ENCODE measurements at regions not wholly inside any gene's neighbourhood (a gene's known extent, or its start where the extent isn't known, plus 50 kb on each side); places are given as distances from the start of the nearest gene placed in this dataset.

DNA sequence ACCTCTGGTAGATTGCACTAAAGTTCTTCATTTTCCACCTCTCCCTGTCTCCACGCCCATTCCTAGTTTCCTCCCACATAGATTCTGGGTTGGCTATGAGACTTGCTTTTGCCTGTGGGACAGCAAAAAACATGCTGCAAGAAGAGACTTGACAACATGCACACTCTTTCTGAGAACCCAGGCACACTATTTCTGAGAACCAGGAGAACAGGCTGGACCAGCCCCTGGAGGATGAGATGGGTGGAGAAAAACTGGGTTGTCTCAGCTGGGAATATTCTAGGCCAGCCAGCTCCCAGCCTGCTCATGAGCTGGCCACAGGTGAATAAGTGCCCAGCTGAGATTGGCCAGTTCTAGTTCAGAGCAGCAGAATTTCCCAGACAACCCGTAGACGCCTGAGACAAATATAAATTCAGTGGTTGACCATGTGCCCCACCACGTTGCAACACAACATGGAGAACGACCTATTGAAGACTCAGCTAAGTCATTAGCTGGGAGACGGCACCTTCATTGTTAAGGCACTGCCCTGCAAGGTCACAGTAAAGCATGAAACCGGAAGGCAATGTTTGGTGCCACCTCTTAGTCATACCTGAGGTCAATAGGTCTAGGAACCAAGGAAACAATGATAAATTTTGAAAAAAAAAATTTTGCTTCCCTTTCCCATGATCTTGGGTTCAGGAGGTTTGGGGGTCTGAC is 92.7 kb upstream of the AKR1E2 start:
- TF ChIP-seq, protein P1, sequence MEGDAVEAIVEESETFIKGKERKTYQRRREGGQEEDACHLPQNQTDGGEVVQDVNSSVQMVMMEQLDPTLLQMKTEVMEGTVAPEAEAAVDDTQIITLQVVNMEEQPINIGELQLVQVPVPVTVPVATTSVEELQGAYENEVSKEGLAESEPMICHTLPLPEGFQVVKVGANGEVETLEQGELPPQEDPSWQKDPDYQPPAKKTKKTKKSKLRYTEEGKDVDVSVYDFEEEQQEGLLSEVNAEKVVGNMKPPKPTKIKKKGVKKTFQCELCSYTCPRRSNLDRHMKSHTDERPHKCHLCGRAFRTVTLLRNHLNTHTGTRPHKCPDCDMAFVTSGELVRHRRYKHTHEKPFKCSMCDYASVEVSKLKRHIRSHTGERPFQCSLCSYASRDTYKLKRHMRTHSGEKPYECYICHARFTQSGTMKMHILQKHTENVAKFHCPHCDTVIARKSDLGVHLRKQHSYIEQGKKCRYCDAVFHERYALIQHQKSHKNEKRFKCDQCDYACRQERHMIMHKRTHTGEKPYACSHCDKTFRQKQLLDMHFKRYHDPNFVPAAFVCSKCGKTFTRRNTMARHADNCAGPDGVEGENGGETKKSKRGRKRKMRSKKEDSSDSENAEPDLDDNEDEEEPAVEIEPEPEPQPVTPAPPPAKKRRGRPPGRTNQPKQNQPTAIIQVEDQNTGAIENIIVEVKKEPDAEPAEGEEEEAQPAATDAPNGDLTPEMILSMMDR (conservative IDR thresholded peaks at IDR 0.05): no peak
- H3K27ac ChIP-seq: no peak overlapping the region

DNA sequence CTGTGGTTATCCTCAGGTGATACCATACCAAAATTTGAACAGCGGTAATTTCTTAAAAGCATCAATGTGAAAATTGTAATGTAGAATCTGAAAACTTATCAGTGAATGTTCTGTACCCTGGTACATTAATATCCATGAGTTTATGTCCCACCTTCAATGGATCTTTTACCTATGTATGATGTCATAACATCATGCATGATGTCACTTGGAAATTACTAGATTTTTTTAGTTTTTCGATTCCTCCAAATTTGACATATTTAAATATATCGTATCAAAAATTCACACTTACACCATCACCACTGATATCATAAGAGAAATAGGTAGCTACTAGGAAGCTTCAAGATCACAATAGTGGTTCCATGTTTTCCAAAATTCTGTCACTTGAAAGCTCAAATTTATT is 95.0 kb upstream of the AKR1E2 start:
- TF ChIP-seq, protein P1 (conservative IDR thresholded peaks at IDR 0.05): no peak

DNA sequence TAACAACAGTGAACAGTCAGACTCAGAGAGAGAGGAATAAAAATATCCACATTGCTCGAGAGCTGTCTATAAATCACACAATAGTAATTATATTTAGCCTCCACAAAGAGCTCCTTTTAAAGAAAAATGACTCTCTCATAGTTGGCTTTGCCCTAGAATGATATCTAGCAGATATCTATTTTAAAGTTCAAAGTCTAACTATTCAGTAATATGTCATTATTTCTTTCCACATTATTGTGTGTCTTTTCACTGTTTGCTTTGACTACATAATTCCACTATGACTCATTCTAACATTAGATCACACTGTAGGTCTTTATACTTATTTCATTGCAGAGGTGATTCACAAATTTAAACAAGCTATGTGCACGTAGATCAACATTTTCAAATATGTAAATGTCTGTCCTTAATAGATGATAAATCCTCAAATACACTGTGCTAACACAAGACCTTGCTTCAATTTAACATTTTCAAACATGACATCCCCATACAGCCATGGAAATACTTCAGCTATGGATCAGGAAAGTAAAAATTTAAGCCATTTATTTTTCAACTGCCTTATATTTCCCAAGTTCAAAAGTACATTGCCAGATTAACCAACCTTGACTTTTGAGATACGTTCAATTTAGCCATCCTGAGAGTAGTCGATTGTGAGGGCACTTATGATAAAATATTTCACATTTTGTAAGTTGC is 99.9 kb upstream of the AKR1E2 start:
- TF ChIP-seq, protein P1 (conservative IDR thresholded peaks at IDR 0.05): no peak
- H3K27ac ChIP-seq: no peak overlapping the region

More for the DNA sequence above, 95.0 kb upstream of the AKR1E2 start:
- H3K27ac ChIP-seq: no peak overlapping the region

DNA sequence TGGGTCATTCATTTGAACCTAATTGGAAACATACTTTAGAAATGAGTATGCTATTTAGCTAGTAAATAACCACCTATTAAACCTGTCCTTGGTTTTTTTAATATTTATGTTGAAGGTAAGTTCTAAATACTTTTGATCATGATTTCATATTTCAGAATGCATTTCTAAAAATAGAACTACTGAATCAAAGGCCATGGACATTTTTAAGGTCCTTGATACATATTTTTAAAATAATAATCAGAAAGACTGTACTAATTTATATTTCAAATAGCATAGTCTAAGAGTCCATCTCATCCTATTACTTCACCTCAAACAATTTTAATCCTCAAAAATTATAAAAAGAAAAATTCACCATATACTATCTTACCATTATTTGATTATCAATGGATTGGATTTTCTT is 102.1 kb upstream of the AKR1E2 start:
- TF ChIP-seq, protein P1 (conservative IDR thresholded peaks at IDR 0.05): no peak
- no peak overlapping the region for H3K27ac ChIP-seq

DNA sequence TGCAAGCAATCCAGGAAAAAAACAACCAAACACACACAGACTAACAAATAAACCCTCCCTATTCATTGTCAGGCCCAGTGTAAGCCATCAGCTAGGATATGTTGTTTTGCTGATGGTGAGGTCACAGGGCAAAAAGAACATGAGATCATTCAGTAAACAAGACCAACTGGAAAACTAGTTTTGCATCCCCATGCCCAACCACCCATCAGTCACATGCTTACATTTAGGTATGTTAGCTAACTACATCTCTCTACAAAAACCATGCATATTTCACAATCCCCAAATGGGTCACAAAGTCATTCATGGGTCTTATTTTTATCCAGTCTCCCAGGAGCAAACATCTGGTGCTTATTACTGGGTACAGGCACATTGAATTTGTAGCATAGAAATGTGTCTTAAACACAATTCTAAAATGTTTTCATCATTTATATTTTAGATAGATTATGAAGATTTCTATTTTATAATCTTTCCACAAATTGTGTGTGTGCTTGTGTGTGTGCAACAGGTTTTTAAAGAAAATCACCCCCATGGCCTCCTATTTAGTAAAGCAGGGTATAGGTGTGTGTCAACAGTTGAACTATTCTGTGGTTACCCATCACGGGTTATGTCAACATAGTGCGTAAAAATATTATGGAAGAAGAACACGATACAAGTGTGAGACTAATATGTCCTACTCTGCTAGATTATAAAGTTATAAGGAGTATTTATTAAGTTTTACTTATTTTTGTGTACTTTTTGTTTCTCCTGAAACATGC is 103.8 kb upstream of the AKR1E2 start:
- TF ChIP-seq, protein P1 (conservative IDR thresholded peaks at IDR 0.05): no peak
- H3K27ac ChIP-seq: no peak overlapping the region

DNA sequence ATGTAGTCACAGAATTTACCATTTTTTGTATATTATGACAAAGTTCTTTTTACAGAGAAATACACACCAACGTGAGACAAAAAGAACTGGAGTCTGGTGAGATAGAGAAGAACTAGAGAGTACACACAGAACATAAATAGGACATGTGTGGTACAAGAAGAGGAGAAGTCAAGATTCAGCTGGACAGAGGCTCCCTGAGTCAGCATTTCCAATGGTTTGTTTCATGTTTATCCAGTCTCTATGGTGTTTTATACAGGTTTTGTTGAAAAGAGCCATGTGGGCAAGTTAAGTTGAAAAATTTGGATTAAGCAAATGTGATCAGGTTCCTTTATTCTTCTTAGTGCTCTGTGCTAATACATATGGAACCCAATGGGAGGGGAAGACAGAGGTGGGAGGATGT is 105.5 kb upstream of the AKR1E2 start:
- no peak overlapping the region for H3K27ac ChIP-seq
- TF ChIP-seq, protein P1 (conservative IDR thresholded peaks at IDR 0.05): no peak

DNA sequence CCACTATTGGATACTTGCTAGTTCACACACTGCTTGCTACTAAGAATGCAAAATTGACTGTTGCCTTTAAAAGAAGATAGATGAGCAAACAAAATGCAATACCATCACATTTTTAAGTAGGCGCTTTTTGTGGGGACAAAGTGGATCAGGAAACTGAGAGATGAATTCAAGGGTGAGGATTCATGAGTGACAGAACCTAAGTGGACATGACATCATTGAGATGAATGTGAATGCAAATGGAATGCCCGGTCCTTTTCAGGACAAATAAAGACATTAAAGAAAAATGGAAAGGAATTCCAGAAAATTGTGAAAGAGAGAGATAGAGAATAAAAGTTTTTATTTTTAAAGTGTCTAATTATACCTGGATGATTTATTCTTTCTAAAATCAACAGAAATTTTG is 106.3 kb upstream of the AKR1E2 start:
- no peak overlapping the region for H3K27ac ChIP-seq
- TF ChIP-seq, protein P1 (conservative IDR thresholded peaks at IDR 0.05): no peak

Measured in VCaP (cell line).